ENCODE measurements at regions not wholly inside any gene's neighbourhood (a gene's known extent, or its start where the extent isn't known, plus 50 kb on each side); places are given as distances from the start of the nearest gene placed in this dataset.
"Not testable (repeated sequence)": the region's sequence is repeated elsewhere in the genome, so short reads cannot be mapped to it uniquely, and the experiment has no call there.

- no peak for DNase-seq
Observed at GRCh38 chr6:3963426-3963825, 114.3 kb downstream of the FAM50B start.

- DNase-seq: no peak
Observed at GRCh38 chr6:3965071-3965718, 113.7 kb downstream of the FAM217A start.

GRCh38 chr6:3966426-3966825, 112.5 kb downstream of the FAM217A start:
- DNase-seq: no peak

- no peak for DNase-seq
Observed at GRCh38 chr6:3970097-3970496, 108.8 kb downstream of the FAM217A start.

GRCh38 chr6:3973152-3973551, 105.8 kb downstream of the FAM217A start:
- DNase-seq: not testable (repeated sequence)

- DNase-seq: peak; percentile 39
Observed at GRCh38 chr6:3977875-3978711, 100.8 kb downstream of the FAM217A start.

- not testable (repeated sequence) for DNase-seq
Observed at GRCh38 chr6:3978966-3979365, 100.0 kb downstream of the FAM217A start.

GRCh38 chr6:3981917-3982316, 97.0 kb downstream of the FAM217A start:
- no peak for DNase-seq

- DNase-seq: no peak
Observed at GRCh38 chr6:3983778-3984177, 95.2 kb downstream of the FAM217A start.

- DNase-seq: no peak
Observed at GRCh38 chr6:3984494-3984893, 94.4 kb downstream of the FAM217A start.

- no peak for DNase-seq
Observed at GRCh38 chr6:3986241-3986640, 92.7 kb downstream of the FAM217A start.

GRCh38 chr6:3987053-3987452, 91.9 kb downstream of the FAM217A start:
- DNase-seq: no peak

GRCh38 chr6:3987576-3987975, 91.4 kb downstream of the FAM217A start:
- DNase-seq: no peak

GRCh38 chr6:3990692-3991491, 88.0 kb downstream of the FAM217A start:
- DNase-seq: peak; percentile 75

- no peak for DNase-seq
Observed at GRCh38 chr6:3991941-3992340, 87.0 kb downstream of the FAM217A start.

GRCh38 chr6:3996349-3996748, 82.6 kb downstream of the FAM217A start:
- no peak for DNase-seq

- DNase-seq: no peak
Observed at GRCh38 chr6:3997177-3997770, 81.7 kb downstream of the FAM217A start.

GRCh38 chr6:3999800-4000661, 78.9 kb downstream of the FAM217A start:
- no peak for DNase-seq

- no peak for DNase-seq
Observed at GRCh38 chr6:4004249-4004648, 74.7 kb downstream of the FAM217A start.

GRCh38 chr6:4008324-4009047, 70.5 kb downstream of the FAM217A start:
- no peak for DNase-seq

- DNase-seq: no peak
Observed at GRCh38 chr6:4009486-4009885, 69.5 kb downstream of the FAM217A start.

All from activated CD8-positive, alpha-beta memory T cell treated with anti-CD3 and anti-CD28 coated beads, Interleukin-2, amount 50 U/mL, for 4 hours (primary cell).